ENCODE measurements at regions not wholly inside any gene's neighbourhood (a gene's known extent, or its start where the extent isn't known, plus 50 kb on each side); places are given as distances from the start of the nearest gene placed in this dataset.

DNA sequence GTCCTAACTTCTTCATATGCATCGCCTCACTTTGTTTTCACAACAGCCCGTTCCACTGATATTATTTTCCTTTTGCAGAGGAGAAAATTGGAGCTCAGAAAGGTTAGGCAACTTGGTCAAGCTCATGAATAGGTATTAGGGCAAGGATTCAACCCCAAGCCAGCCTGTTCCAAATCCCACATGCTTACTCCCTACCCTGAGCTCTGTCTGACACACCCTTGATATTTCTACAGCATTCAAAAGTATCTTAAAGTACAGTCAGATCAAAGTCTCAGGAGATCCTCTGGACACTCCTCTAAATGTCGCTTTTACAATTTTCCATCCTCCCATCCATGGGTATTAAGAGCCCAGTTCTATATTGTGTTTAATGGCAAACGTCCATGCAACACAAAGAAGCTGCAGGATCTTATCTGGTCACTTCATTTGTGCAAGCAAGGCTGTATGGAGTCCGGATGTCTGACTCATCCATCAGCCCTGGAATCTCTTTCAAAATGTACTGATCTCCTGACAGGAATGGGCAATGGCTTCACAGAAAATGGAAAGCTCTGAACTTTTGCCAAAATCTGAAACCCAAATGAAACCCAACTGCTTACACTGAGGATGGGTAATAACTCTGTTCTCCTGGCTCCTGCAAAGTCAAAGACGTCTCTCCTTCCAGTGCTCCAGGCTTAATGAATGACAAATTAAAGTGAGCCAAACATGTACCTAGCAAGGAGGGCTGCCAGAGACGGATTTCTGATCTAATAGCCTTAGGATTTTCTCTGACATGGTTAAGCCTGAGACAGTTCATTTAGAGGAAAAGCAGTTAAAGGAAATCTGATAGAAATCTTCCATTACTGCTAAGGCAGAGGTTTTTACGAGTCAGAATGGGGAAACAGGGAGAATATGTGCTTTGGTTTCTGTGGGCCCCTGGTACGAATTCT lies 230.9 kb upstream of the RORA start:
- DNase-seq = no peak

DNA sequence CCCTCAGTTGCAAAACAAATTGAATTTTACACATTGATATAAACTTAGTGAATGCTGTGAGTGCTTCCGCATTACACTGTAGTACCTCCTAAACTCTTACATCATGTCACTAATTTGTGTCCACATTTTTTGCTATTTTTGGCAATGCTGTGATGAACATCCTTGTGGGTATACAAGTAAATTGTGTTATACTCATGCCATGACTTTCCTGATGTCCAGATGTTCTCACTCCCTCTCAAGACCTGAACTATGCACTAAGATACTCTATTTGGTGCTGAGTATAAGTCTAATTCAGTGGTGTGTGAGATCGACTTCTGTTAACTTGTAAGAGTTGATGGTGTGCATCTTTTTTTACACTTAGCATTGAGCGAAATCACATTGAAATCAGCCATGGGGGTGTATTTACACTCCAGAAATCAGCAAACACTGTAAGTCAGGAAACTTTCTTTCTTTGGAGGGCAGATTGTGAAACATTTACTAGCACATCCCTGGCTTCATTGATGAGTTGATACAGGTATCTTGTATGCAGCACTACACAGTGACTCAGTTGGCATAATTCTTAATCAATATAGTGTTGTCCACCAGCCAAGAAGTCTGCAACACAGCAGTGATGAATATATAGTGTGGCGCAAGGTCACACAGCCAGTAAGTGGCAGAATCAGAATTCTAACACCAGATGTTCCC lies 228.1 kb upstream of the RORA start:
- DNase-seq = no peak

DNA sequence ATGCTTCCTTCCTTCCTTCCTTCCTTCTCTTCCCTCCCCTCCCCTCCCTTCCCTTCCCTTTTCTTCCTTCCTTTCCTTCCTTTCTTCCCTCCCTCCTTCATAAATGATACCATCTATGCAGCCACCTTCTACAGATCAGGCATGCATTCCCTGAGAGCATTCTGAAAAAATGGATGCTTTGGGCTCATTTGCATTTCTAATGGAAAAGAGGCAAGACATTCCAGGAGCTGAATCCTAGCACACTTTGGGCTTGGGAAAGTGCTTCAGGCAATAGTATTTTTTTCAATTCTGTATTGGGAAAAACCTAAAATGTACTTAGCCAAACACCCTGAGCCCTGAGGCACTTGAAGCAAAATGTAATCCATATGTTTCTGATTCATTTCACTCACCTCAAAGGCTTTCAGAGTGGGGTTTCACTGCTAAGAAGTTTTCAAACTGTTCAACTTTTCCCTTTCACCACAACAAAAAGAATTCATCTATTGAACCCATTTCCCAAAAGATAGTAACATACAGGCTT lies 220.1 kb upstream of the RORA start:
- no peak for DNase-seq

- no peak for DNase-seq
These were observed 218.9 kb upstream of the RORA start for GRCh38 chr15:61447981-61448380.

DNA sequence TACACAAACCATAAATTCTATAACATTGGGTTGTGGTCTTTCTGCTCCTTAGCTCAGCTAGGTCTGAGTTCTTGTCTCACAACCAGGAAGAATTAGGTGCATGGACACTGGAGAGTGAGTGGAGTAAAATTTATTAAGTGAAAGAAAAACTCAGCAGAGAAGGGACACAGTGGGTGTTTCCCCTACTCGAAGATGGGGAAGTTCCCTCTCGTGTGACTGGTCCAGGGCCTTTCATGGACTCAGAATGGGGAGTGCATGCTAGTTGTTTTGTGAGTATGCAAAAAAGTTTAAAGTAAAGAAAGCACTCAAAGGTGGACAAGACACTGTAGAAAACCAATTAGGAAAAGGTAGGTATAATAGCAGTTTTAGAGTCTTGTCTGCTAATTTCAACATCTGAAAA lies 215.5 kb upstream of the RORA start:
- no peak for DNase-seq

DNA sequence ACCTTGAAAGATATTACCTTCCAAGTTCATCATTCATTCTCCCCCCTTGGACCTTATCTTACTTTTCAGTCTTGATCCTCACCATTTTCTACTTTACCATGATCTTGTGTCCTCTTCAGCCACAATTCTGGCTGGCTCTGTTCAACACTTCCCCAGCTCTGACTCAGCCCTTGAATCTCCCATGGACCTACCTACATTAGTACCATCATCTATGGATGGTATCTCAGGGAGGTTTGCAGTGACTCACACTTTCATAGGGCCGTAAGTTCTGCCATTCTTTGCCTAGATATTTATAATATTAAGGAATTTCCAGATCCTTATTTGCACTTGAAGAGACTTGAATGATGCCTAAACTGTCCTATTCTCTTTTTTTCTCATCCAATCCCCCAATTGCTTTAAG lies 213.7 kb upstream of the RORA start:
- no peak for DNase-seq

DNA sequence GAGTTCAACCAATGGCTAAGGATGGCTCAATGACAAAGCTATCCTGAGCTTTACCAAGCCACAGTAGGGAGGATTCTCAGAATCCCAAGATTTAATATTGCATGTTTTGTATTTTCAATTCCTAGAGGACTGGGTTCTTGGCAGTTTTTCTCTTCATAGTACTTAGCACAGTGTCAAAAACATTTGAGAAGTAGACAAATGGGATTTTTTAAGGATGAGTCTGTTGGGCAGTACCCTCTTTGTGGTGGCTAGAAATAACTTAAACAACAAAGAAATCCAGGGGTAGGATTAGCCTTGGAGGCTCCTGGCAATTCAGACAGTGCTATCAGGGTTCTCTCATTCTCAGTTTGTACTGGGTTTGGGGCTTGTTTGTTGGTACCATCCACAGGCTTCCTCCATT lies 212.8 kb upstream of the RORA start:
- DNase-seq = no peak

GRCh38 chr15:61426466-61426865 lies 197.4 kb upstream of the RORA start:
- DNase-seq = no peak

DNA sequence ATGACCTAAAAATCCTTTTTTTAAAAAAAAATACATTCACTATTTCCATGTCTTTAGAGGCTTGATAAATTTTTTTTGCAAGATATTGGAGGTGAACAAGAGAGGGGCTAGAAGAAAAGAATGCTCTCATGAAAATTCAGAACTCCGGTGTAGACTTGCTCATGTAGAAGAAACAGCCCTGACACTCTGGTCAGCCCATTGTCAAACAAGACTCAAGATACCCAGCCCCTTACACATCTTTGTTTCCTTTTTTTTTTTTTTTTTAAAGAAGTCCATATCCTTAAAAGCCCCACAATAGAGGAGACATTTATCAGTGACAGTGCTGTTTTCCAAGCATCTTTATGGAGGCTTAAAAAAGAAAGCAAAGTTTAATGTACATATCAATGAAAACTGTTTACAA lies 196.8 kb upstream of the RORA start:
- no peak for DNase-seq

DNA sequence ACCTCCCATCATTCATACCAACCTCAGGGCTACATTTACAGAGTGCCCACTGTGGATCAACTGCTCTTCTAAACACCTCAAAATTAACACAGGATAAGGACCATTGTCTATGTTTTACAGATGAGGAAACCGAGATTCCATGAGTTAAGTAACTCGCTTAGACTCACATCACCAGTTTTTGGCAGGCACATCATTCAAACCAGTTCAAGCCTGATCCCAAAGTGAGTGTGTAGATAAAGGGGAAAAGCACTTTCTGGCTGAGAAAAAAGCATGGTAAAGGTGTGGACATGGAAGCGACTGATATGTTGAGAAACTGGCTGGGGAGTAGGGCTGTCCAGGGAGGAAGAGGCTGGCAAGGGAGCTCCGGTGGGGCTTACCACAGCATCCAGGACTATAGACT lies 193.7 kb upstream of the RORA start:
- DNase-seq = no peak

GRCh38 chr15:61421938-61422337 lies 192.8 kb upstream of the RORA start:
- DNase-seq = no peak

DNA sequence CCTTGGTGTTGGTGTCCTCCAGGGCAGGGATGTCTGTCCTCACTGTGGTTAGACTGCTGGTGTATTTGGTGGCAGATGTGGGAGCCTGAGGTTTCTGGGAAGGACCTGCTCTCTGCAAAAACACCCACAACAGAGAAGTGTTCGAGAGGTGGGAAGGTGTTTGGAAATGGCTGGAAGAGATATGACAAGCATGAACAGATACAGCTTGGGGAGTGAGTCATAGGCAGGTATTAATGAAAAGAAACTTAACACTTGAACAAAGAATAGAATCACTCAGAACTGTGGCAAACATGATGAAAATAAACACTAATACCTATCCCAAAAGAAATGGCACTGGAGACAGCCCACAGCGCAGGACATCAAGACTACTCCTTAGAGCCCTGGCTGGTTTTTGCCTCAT lies 192.4 kb upstream of the RORA start:
- DNase-seq = no peak

DNA sequence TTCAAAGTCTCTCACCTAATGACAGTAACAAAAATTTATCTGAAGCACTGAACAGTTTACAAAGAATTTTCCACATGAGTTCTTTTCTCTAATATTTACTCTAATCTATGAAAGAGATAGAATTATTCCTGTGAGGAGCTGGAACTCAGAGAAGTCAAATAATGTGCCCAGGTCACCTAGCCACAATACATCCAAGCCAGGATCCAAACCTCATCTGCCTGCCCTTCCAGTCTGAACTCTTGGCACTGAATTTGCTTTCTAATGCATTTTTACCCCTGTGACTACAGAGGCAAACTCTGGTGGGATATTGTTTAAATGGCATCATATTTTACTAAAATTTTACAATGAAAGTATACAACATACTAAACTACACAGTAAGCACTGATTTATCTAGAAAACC lies 191.4 kb upstream of the RORA start:
- no peak for DNase-seq

- no peak for DNase-seq
These were observed 186.6 kb upstream of the RORA start for GRCh38 chr15:61415617-61416120.

DNA sequence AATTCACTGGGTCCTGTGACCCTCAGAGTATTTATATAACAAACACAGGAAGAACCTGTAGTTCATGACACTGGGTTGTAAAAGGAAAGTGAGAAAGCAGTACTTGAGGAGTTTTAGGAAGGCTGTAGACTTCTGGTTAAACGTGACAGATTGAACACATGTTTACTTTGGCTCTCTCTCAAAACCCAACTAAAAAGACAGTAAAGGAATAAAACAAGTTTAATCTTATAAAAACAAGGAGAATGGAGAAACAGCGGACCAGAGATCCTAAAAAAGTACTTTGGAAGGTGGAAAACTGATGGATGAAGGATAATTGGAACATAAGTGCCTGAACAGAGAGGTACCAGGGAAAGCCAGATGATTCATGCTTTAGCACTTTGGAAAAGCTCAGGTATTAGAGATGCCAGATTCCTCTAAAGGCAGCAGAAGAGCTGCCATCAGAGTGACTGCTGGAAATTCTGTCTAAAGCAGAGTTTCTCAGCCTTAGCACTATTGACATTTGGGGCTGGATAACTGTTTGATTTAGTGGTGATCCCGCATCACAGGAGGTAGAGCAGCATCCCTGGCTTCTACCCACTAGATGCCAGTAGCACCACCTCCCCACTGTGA lies 182.9 kb upstream of the RORA start:
- DNase-seq = no peak

- no peak for DNase-seq
These were observed 181.6 kb upstream of the RORA start for GRCh38 chr15:61410662-61411061.

DNA sequence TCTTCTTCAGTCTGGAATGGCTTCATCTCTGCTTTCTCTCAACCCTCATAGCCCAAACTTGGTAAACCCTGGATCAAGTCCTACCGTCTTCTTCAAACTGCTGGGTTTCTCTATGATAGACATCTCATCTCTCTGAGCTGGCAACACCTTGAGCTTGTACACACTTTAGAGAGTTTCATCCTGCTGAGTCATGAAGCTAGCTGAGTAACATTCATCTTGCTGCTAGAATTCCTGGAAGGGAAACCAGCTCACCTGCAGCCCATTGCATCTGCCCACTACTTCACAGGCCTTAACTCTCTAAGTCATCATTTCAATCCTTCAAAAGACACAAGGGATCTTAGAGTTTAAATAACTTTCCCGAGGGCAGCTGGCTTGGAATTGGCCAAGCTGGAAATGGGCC lies 175.5 kb upstream of the RORA start:
- DNase-seq = no peak

DNA sequence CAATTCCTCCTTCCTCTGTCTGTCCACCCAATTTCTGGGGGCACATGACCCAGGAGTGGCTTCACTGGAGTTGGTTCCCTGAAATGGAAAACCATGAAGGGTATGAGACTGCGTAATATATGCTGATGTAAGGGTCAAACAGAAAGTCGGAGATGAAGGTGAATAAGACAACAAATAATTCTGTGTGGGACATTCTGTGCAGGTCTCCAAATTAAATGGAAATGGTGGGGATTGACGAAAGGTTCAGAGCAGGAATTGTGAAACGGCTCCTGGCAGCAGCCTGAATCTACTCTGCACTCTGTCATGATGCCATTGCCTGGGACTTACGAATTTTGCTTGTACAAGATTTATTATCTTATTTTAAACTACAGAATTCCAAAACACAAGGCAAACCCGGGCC lies 174.8 kb upstream of the RORA start:
- no peak for DNase-seq

- DNase-seq = no peak
These were observed 173.0 kb upstream of the RORA start for GRCh38 chr15:61401903-61402698.

- DNase-seq = no peak
These were observed 169.2 kb upstream of the RORA start for GRCh38 chr15:61398310-61398709.

- DNase-seq = no peak
These were observed 167.3 kb upstream of the RORA start for GRCh38 chr15:61396235-61396919.

DNA sequence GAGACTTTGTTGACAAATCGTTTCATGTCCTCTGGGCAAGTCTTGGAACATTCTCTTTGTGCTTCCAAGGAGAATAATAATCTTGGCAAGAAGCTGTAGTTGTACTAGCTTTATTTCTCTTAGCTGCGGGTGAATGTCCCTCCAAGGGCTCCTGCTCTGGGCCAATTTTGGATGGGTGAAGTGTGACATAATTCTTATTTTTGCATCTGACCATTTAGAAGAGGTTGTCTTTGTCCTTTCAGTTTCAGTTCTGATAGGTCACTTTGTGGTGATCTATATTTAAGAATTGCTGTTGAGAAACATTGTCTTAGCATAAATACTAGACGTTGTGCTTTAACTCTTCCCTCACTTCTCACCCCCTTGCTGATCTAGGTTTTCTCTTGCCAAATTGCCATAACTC lies 164.8 kb upstream of the RORA start:
- no peak for DNase-seq

Data from kidney glomerular epithelial cell (primary cell).